Panc1 (cell line): ENCODE measurements at regions not wholly inside any gene's neighbourhood (a gene's known extent, or its start where the extent isn't known, plus 50 kb on each side); places are given as distances from the start of the nearest gene placed in this dataset.

Experiments used
- CTCF ChIP-seq: fragments of 450-650 bp; IDR thresholded peaks from 2 replicates; pipeline ENCODE4 v1.5.1; 2017; ENCODE audit warnings: mild to moderate bottlenecking
- POLR2AphosphoS5 ChIP-seq: IDR thresholded peaks from 2 replicates; pipeline ENCODE4 v1.6.1; 2012; ENCODE audit warnings: mild to moderate bottlenecking, low read depth, low read length, moderate library complexity
- REST ChIP-seq, 2 experiments: IDR thresholded peaks; 2 replicates each; pipeline ENCODE4 v1.6.1; 2011 to 2012; ENCODE audit warnings: low read depth in 2 of 2, control low read depth in 1 of 2, low read length in 1 of 2, mild to moderate bottlenecking in 1 of 2, moderate library complexity in 1 of 2; ENCODE audit not compliant: insufficient read depth in 1 of 2
- SIN3A ChIP-seq: IDR thresholded peaks from 2 replicates; pipeline ENCODE4 v1.6.1; 2012; ENCODE audit warnings: low read depth, mild to moderate bottlenecking, low read length, moderate library complexity, borderline replicate concordance; ENCODE audit not compliant: insufficient read depth
- TCF7L2 ChIP-seq: IDR thresholded peaks from 2 replicates; pipeline ENCODE4 v1.6.1; 2011; ENCODE audit warnings: mild to moderate bottlenecking, low read depth, low read length, inconsistent platforms

DNA sequence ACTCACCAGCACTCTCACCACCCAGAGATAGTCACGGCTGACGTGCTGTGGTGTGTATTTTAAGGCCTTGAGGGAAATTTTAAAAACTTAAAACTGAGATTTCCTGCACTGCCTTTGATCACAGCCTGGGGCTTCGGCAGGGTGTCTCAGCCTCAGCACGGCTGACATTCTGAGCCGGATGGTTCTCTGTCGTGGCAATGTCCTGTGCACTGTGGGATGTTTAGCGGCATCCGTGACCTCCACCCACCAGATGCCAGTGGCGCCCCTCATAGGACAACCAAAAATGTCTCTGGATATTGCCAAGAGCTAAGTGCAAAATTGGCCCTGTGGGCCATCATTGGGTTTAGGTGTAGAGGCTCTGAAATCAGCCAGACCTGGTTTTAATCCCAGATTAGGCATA, 142.2 kb upstream of the KCNG1 start:
- no peak for TF ChIP-seq POLR2AphosphoS5
- no peak for TF ChIP-seq REST (IDR thresholded peaks at IDR 0.05; ENCODE audit: insufficient read depth in 1 of 2, low read depth in 2 of 2, low read length in 1 of 2)
- TF ChIP-seq CTCF = no peak
- TF ChIP-seq TCF7L2 = no peak
- TF ChIP-seq SIN3A = no peak
